ENCODE measurements at regions not wholly inside any gene's neighbourhood (a gene's known extent, or its start where the extent isn't known, plus 50 kb on each side); places are given as distances from the start of the nearest gene placed in this dataset.

- TF ChIP-seq ZNF619 (CRISPR knock-in tag; IDR thresholded peaks at IDR 0.05) (no peak), FOXO1 (CRISPR knock-in tag; IDR thresholded peaks at IDR 0.05) (no peak)
- TF ChIP-seq, protein P1, sequence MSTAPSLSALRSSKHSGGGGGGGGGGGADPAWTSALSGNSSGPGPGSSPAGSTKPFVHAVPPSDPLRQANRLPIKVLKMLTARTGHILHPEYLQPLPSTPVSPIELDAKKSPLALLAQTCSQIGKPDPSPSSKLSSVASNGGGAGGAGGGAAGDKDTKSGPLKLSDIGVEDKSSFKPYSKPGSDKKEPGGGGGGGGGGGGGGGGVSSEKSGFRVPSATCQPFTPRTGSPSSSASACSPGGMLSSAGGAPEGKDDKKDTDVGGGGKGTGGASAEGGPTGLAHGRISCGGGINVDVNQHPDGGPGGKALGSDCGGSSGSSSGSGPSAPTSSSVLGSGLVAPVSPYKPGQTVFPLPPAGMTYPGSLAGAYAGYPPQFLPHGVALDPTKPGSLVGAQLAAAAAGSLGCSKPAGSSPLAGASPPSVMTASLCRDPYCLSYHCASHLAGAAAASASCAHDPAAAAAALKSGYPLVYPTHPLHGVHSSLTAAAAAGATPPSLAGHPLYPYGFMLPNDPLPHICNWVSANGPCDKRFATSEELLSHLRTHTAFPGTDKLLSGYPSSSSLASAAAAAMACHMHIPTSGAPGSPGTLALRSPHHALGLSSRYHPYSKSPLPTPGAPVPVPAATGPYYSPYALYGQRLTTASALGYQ (CRISPR knock-in tag; IDR thresholded peaks at IDR 0.05) = no peak
Observed at GRCh38 chr9:8189881-8190280, 390.3 kb upstream of the DMAC1 start (continued).

DNA sequence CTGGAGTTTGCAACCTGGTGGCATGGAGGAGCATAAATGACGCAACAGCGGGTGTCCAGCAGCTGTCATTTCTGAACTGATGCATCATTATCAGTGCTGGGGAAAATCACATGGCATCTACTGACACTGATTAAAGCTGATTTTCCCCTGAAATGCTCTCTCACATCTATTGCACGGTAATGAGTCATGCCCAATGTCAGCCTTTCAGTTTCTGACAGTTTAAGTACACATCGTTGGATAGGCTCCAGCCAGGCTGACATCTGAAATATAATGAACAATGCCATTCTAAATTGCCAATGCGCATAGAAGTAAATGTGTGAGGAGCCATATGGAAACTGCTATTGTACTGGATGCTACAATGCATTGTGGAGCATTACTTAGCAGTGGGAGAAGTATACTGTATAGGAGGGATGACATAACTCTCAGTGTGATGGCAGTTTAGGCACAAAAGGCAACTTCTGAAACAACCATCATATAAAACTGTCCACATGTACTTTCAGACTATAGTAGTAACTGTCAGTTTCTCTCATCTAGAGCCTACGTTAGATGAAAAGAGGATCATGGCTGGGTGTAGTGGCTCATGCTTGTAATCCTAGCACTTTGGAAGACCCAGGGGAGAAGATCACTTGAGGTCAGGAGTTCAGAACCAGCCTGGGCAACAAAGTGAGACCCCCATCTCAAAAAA lies 389.3 kb upstream of the DMAC1 start:
- POLR2A ChIA-PET = no interaction called here
- in situ Hi-C loops (cut with HindIII; ENCODE audit: extremely low pct_ligation_motif_present, low pct_unique_long_range_greater_than_20kb) (no loop called here), intact Hi-C loops (cut with micrococcal nuclease; ENCODE audit: unreplicated experiment) (no loop called here)
- 20% methylated on average over 6 of the region's 6 CpGs for WGBS (ENCODE audit: low lambda C conversion rate)
- Histone ChIP-seq H3K4me1 (ENCODE audit: insufficient read depth, low read length) (no peaks in the 10 kb centered on the region), H3K27me3 (ENCODE audit: control insufficient read depth in 1 of 2, insufficient read depth in 2 of 2, low read length in 2 of 2) (no peaks in the 10 kb centered on the region), H3K9ac (ENCODE audit: insufficient read depth, low read depth, low read length) (no peak overlapping the region), H4K20me1 (ENCODE audit: insufficient read depth, low read length) (no peaks in the 10 kb centered on the region), H3K4me2 (ENCODE audit: low read depth, low read length) (no peak overlapping the region), H3K27ac (ENCODE audit: extremely low read length, insufficient read depth, low read length) (no peak overlapping the region), H3K9me3 (ENCODE audit: low read length) (peaks cover 88% of the 10 kb centered on the region), H2AFZ (ENCODE audit: low read length) (no peak overlapping the region), H3K4me3 (replicated peaks in 1 of 3; ENCODE audit: insufficient read depth in 1 of 3, low read depth in 2 of 3, low read length in 3 of 3) (no peak overlapping the region), H3K79me2 (ENCODE audit: insufficient read depth, low read length) (no peaks in the 10 kb centered on the region), H3K36me3 (replicated peaks in 1 of 2; ENCODE audit: control insufficient read depth in 1 of 2, insufficient read depth in 2 of 2, low read length in 2 of 2) (no peaks in the 10 kb centered on the region)
- no peak for ATAC-seq
- CTCF ChIA-PET (ENCODE audit: low intra/inter-chr PET ratio, low total read pairs) = no interaction called here
- FAIRE-seq = no peak
- no TSS peak for BruUV-seq (replicated peaks)
- no peak for DNase-seq (ENCODE audit: low spot score)
- no peak for TF ChIP-seq ELF3 (CRISPR knock-in tag; IDR thresholded peaks at IDR 0.05)
- no peak for TF ChIP-seq ZFP36 (IDR thresholded peaks at IDR 0.05; ENCODE audit: borderline replicate concordance, low read depth, low read length, partially characterized antibody)
- no peak for TF ChIP-seq AGO2 (optimal IDR thresholded peaks at IDR 0.05; ENCODE audit: low read depth, low read length)
- TF ChIP-seq ARID5B (CRISPR knock-in tag; IDR thresholded peaks at IDR 0.05) = no peak
- no peak for TF ChIP-seq ZNF33B (CRISPR knock-in tag; IDR thresholded peaks at IDR 0.05)
- TF ChIP-seq RBFOX2 (IDR thresholded peaks at IDR 0.05; ENCODE audit: low read depth, low read length) = no peak
- no peak for TF ChIP-seq ZNF550 (CRISPR knock-in tag; IDR thresholded peaks at IDR 0.05; ENCODE audit: borderline replicate concordance)
- no peak for TF ChIP-seq NONO (IDR thresholded peaks at IDR 0.05)
- TF ChIP-seq NONO (CRISPR knock-in tag; conservative IDR thresholded peaks at IDR 0.05) = no peak
- no peak for TF ChIP-seq ZNF569 (CRISPR knock-in tag; IDR thresholded peaks at IDR 0.05; ENCODE audit: borderline replicate concordance)
- TF ChIP-seq ZNF879 (CRISPR knock-in tag; IDR thresholded peaks at IDR 0.05) = no peak
- no peak for TF ChIP-seq ZXDC (CRISPR knock-in tag; IDR thresholded peaks at IDR 0.05)
- no peak for TF ChIP-seq MZF1 (CRISPR knock-in tag; IDR thresholded peaks at IDR 0.05; ENCODE audit: borderline replicate concordance)
